Adrenal gland (tissue), 5 donors: ENCODE measurements at regions not wholly inside any gene's neighbourhood (a gene's known extent, or its start where the extent isn't known, plus 50 kb on each side); places are given as distances from the start of the nearest gene placed in this dataset.

Experiments
- CTCF ChIP-seq, 6 experiments: fragments of 450-650 bp in 4 of 6; fragments of 200-600 bp in 2 of 6; sonication (generic) in 1 of 6; IDR thresholded peaks; 1 replicate in 5 of 6; 2 replicates in 1 of 6; pipeline versions ENCODE4 v1.5.1 to v1.8.0; 2016 to 2021; ENCODE audit warnings: antibody characterized with exemption in 6 of 6, mild to moderate bottlenecking in 2 of 6, moderate library complexity in 1 of 6
- POLR2A ChIP-seq, 2 donors: fragments of 450-650 bp; IDR thresholded peaks; one replicate each; pipeline ENCODE4 v1.6.1; 2017; ENCODE audit warnings: antibody characterized with exemption in 2 of 2, mild to moderate bottlenecking in 2 of 2, moderate library complexity in 1 of 2
- donor health status: DM: no; HTN: no; CAD: no.

GRCh38 chr12:92038476-92038875, 107.2 kb downstream of the BTG1 start:
- no peak for TF ChIP-seq CTCF (IDR thresholded peaks at IDR 0.05)
- no peak for TF ChIP-seq POLR2A (IDR thresholded peaks at IDR 0.05)
